ENCODE measurements at regions not wholly inside any gene's neighbourhood (a gene's known extent, or its start where the extent isn't known, plus 50 kb on each side); places are given as distances from the start of the nearest gene placed in this dataset.
"Not testable (repeated sequence)": the region's sequence is repeated elsewhere in the genome, so short reads cannot be mapped to it uniquely, and the experiment has no call there.

- DNase-seq = no peak
These were observed 694.7 kb downstream of the HTR1B start for GRCh38 chr6:76768556-76768955.

- no peak for DNase-seq
These were observed 691.6 kb upstream of the IMPG1 start for GRCh38 chr6:76764057-76764456.

GRCh38 chr6:76752841-76753240 lies 680.4 kb upstream of the IMPG1 start:
- no peak for DNase-seq

- not testable (repeated sequence) for DNase-seq
These were observed 672.9 kb upstream of the IMPG1 start for GRCh38 chr6:76745388-76745787.

GRCh38 chr6:76744151-76744720 lies 671.8 kb upstream of the IMPG1 start:
- DNase-seq = not testable (repeated sequence)

GRCh38 chr6:76742919-76743318 lies 670.5 kb upstream of the IMPG1 start:
- DNase-seq = no peak

- DNase-seq = no peak
These were observed 647.0 kb upstream of the IMPG1 start for GRCh38 chr6:76719449-76719848.

- DNase-seq = no peak
These were observed 636.3 kb upstream of the IMPG1 start for GRCh38 chr6:76708641-76709331.

- no peak for DNase-seq
These were observed 635.2 kb upstream of the IMPG1 start for GRCh38 chr6:76707630-76708029.

- no peak for DNase-seq
These were observed 634.2 kb upstream of the IMPG1 start for GRCh38 chr6:76706631-76707030.

GRCh38 chr6:76706086-76706485 lies 633.6 kb upstream of the IMPG1 start:
- no peak for DNase-seq

- no peak for DNase-seq
These were observed 631.3 kb upstream of the IMPG1 start for GRCh38 chr6:76703786-76704185.

- DNase-seq = no peak
These were observed 630.8 kb upstream of the IMPG1 start for GRCh38 chr6:76703285-76703684.

- DNase-seq = no peak
These were observed 629.7 kb upstream of the IMPG1 start for GRCh38 chr6:76702187-76702586.

- DNase-seq = no peak
These were observed 629.1 kb upstream of the IMPG1 start for GRCh38 chr6:76701610-76702009.

GRCh38 chr6:76697585-76697984 lies 625.1 kb upstream of the IMPG1 start:
- DNase-seq = no peak

GRCh38 chr6:76694795-76695194 lies 622.3 kb upstream of the IMPG1 start:
- no peak for DNase-seq

GRCh38 chr6:76684875-76685274 lies 612.4 kb upstream of the IMPG1 start:
- DNase-seq = no peak

GRCh38 chr6:76683985-76684384 lies 611.5 kb upstream of the IMPG1 start:
- no peak for DNase-seq

GRCh38 chr6:76682842-76683241 lies 610.4 kb upstream of the IMPG1 start:
- no peak for DNase-seq

- DNase-seq = no peak
These were observed 609.3 kb upstream of the IMPG1 start for GRCh38 chr6:76681781-76682180.

GRCh38 chr6:76677017-76677416 lies 604.6 kb upstream of the IMPG1 start:
- DNase-seq = no peak

GRCh38 chr6:76671751-76672150 lies 599.3 kb upstream of the IMPG1 start:
- no peak for DNase-seq

GRCh38 chr6:76644231-76644630 lies 571.8 kb upstream of the IMPG1 start:
- no peak for DNase-seq

- DNase-seq = no peak
These were observed 567.5 kb upstream of the IMPG1 start for GRCh38 chr6:76639941-76640340.
